Activated T-cell treated with anti-CD3 and anti-CD28 coated beads, Interleukin-2, amount 50 U/mL, for 24 hours (primary cell): ENCODE measurements at regions not wholly inside any gene's neighbourhood (a gene's known extent, or its start where the extent isn't known, plus 50 kb on each side); places are given as distances from the start of the nearest gene placed in this dataset.
"Not testable (repeated sequence)": the region's sequence is repeated elsewhere in the genome, so short reads cannot be mapped to it uniquely, and the experiment has no call there.

ENCODE experiments used
- DNase-seq: peaks from one replicate; pipeline ENCODE4 v3.0.0-alpha.2; 2020
- H3K27ac Mint-ChIP-seq: 2 replicates; pipeline ENCODE4 v1.8.0; 2020; ENCODE audit warnings: mild to moderate bottlenecking, mixed read lengths
- H3K27me3 Mint-ChIP-seq: 2 replicates; pipeline ENCODE4 v1.8.0; 2020; ENCODE audit warnings: mixed read lengths
- H3K36me3 Mint-ChIP-seq: 2 replicates; pipeline ENCODE4 v1.8.0; 2020; ENCODE audit warnings: low read depth, mixed read lengths
- H3K4me1 Mint-ChIP-seq: 2 replicates; pipeline ENCODE4 v1.8.0; 2020; ENCODE audit warnings: low read depth, mixed read lengths
- H3K4me3 Mint-ChIP-seq: 2 replicates; pipeline ENCODE4 v1.8.0; 2020; ENCODE audit warnings: mild to moderate bottlenecking, moderate library complexity, mixed read lengths
- H3K9me3 Mint-ChIP-seq: 2 replicates; pipeline ENCODE4 v1.8.0; 2020; ENCODE audit warnings: mixed read lengths

- DNase-seq, result no peak
- Mint-ChIP-seq H3K4me3 (no peak overlapping the region), H3K27me3 (no peaks in the 10 kb centered on the region), H3K9me3 (peaks cover 2% of the 10 kb centered on the region), H3K27ac (no peak overlapping the region), H3K4me1 (peaks cover 16% of the 10 kb centered on the region), H3K36me3 (no peaks in the 10 kb centered on the region)
Measured at GRCh38 chr18:22284581-22285360, 115.4 kb downstream of the GATA6 start.

- H3K4me1 Mint-ChIP-seq, result peaks cover 16% of the 10 kb centered on the region
- not testable (repeated sequence) for H3K27ac Mint-ChIP-seq, H3K4me3 Mint-ChIP-seq, H3K9me3 Mint-ChIP-seq, H3K36me3 Mint-ChIP-seq, H3K27me3 Mint-ChIP-seq, DNase-seq
Measured at GRCh38 chr18:22283855-22284254, 114.5 kb downstream of the GATA6 start.

- DNase-seq, result no peak
- Mint-ChIP-seq H3K9me3 (no peaks in the 10 kb centered on the region), H3K27ac (peak overlapping the region; percentile 84), H3K27me3 (no peaks in the 10 kb centered on the region), H3K36me3 (no peaks in the 10 kb centered on the region), H3K4me1 (peaks cover 16% of the 10 kb centered on the region), H3K4me3 (no peak overlapping the region)
Measured at GRCh38 chr18:22283397-22283796, 114.0 kb downstream of the GATA6 start.

- Mint-ChIP-seq H3K27ac (peak overlapping the region; percentile 84), H3K36me3 (no peaks in the 10 kb centered on the region), H3K4me1 (peaks cover 16% of the 10 kb centered on the region), H3K9me3 (no peaks in the 10 kb centered on the region), H3K27me3 (no peaks in the 10 kb centered on the region), H3K4me3 (no peak overlapping the region)
- no peak for DNase-seq
Measured at GRCh38 chr18:22283116-22283395, 113.7 kb downstream of the GATA6 start.

- Mint-ChIP-seq H3K4me3 (no peak overlapping the region), H3K27ac (peak overlapping the region; percentile 84), H3K9me3 (no peaks in the 10 kb centered on the region), H3K4me1 (peaks cover 16% of the 10 kb centered on the region), H3K36me3 (no peaks in the 10 kb centered on the region), H3K27me3 (no peaks in the 10 kb centered on the region)
- DNase-seq, result peak; percentile 33
Measured at GRCh38 chr18:22282311-22283115, 113.1 kb downstream of the GATA6 start.

- Mint-ChIP-seq H3K4me1 (peaks cover 14% of the 10 kb centered on the region), H3K4me3 (no peak overlapping the region), H3K9me3 (no peaks in the 10 kb centered on the region), H3K27ac (no peak overlapping the region), H3K27me3 (no peaks in the 10 kb centered on the region), H3K36me3 (no peaks in the 10 kb centered on the region)
- DNase-seq, result no peak
Measured at GRCh38 chr18:22280453-22280750, 111.0 kb downstream of the GATA6 start.

- DNase-seq, result no peak
- H3K36me3 Mint-ChIP-seq, result no peaks in the 10 kb centered on the region
- no peak overlapping the region for H3K4me3 Mint-ChIP-seq
- no peak overlapping the region for H3K27ac Mint-ChIP-seq
- H3K9me3 Mint-ChIP-seq, result no peaks in the 10 kb centered on the region
- peaks cover 14% of the 10 kb centered on the region for H3K4me1 Mint-ChIP-seq
- no peaks in the 10 kb centered on the region for H3K27me3 Mint-ChIP-seq
Measured at GRCh38 chr18:22279741-22280452, 110.5 kb downstream of the GATA6 start.

GRCh38 chr18:22278798-22279197, 109.4 kb downstream of the GATA6 start:
- no peaks in the 10 kb centered on the region for H3K27me3 Mint-ChIP-seq
- no peak for DNase-seq
- no peaks in the 10 kb centered on the region for H3K36me3 Mint-ChIP-seq
- H3K4me1 Mint-ChIP-seq, result peaks cover 14% of the 10 kb centered on the region
- no peak overlapping the region for H3K4me3 Mint-ChIP-seq
- peaks cover 4% of the 10 kb centered on the region for H3K9me3 Mint-ChIP-seq
- H3K27ac Mint-ChIP-seq, result no peak overlapping the region

GRCh38 chr18:22277758-22278157, 108.4 kb downstream of the GATA6 start:
- no peak overlapping the region for H3K4me3 Mint-ChIP-seq
- DNase-seq, result no peak
- peaks cover 7% of the 10 kb centered on the region for H3K4me1 Mint-ChIP-seq
- H3K36me3 Mint-ChIP-seq, result no peaks in the 10 kb centered on the region
- H3K9me3 Mint-ChIP-seq, result peaks cover 4% of the 10 kb centered on the region
- H3K27me3 Mint-ChIP-seq, result no peaks in the 10 kb centered on the region
- no peak overlapping the region for H3K27ac Mint-ChIP-seq

- H3K4me3 Mint-ChIP-seq, result no peak overlapping the region
- no peak overlapping the region for H3K27ac Mint-ChIP-seq
- no peaks in the 10 kb centered on the region for H3K36me3 Mint-ChIP-seq
- H3K27me3 Mint-ChIP-seq, result no peaks in the 10 kb centered on the region
- H3K9me3 Mint-ChIP-seq, result peaks cover 4% of the 10 kb centered on the region
- no peak for DNase-seq
- H3K4me1 Mint-ChIP-seq, result no peaks in the 10 kb centered on the region
Measured at GRCh38 chr18:22276334-22276713, 106.9 kb downstream of the GATA6 start.

GRCh38 chr18:22275706-22276333, 106.4 kb downstream of the GATA6 start:
- H3K36me3 Mint-ChIP-seq, result no peaks in the 10 kb centered on the region
- DNase-seq, result no peak
- H3K9me3 Mint-ChIP-seq, result peaks cover 4% of the 10 kb centered on the region
- no peaks in the 10 kb centered on the region for H3K27me3 Mint-ChIP-seq
- no peak overlapping the region for H3K27ac Mint-ChIP-seq
- no peak overlapping the region for H3K4me3 Mint-ChIP-seq
- no peaks in the 10 kb centered on the region for H3K4me1 Mint-ChIP-seq

GRCh38 chr18:22273101-22274039, 104.0 kb downstream of the GATA6 start:
- no peak for DNase-seq
- Mint-ChIP-seq H3K4me3 (no peak overlapping the region), H3K27ac (no peak overlapping the region), H3K27me3 (no peaks in the 10 kb centered on the region), H3K4me1 (no peaks in the 10 kb centered on the region), H3K36me3 (no peaks in the 10 kb centered on the region), H3K9me3 (peaks cover 4% of the 10 kb centered on the region)

- Mint-ChIP-seq H3K36me3 (no peaks in the 10 kb centered on the region), H3K9me3 (peaks cover 4% of the 10 kb centered on the region), H3K27me3 (no peaks in the 10 kb centered on the region), H3K4me3 (no peak overlapping the region), H3K27ac (no peak overlapping the region), H3K4me1 (no peaks in the 10 kb centered on the region)
- DNase-seq, result no peak
Measured at GRCh38 chr18:22272242-22272641, 102.9 kb downstream of the GATA6 start.

- Mint-ChIP-seq H3K36me3 (no peaks in the 10 kb centered on the region), H3K4me3 (no peak overlapping the region), H3K27ac (no peak overlapping the region), H3K27me3 (no peaks in the 10 kb centered on the region), H3K9me3 (peaks cover 4% of the 10 kb centered on the region), H3K4me1 (no peaks in the 10 kb centered on the region)
- DNase-seq, result no peak
Measured at GRCh38 chr18:22271030-22271429, 101.6 kb downstream of the GATA6 start.
